GM19240 (cell line): ENCODE measurements at regions not wholly inside any gene's neighbourhood (a gene's known extent, or its start where the extent isn't known, plus 50 kb on each side); places are given as distances from the start of the nearest gene placed in this dataset.
A peak's percentile ranks its signal among the peaks of the same experiment; 100 is the strongest.
"Not testable (repeated sequence)": the region's sequence is repeated elsewhere in the genome, so short reads cannot be mapped to it uniquely, and the experiment has no call there.

Experiments
- DNase-seq: peaks from one replicate; pipeline ENCODE4 v3.0.0; 2011; ENCODE audit warnings: low spot score; ENCODE audit not compliant: insufficient read length

DNA sequence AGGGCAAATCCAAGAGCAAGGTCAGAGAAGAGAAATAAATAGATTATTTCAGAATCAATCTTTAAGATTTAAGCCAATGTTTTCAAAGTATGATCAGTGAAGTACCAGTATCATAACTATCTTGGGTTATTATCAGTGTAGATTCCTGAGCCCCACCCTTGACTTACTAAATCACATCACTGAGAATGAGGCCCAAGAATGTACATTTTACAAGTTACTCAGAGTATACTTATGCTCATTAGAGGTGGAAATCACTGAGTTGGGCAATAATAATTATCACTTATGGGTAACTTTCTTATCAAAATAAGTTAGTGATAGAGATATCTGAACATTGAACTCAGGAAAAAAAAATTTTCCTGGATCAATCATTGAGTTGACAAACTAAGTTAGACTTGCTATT, 121.6 kb upstream of the NOCT start:
- no peak for DNase-seq

DNA sequence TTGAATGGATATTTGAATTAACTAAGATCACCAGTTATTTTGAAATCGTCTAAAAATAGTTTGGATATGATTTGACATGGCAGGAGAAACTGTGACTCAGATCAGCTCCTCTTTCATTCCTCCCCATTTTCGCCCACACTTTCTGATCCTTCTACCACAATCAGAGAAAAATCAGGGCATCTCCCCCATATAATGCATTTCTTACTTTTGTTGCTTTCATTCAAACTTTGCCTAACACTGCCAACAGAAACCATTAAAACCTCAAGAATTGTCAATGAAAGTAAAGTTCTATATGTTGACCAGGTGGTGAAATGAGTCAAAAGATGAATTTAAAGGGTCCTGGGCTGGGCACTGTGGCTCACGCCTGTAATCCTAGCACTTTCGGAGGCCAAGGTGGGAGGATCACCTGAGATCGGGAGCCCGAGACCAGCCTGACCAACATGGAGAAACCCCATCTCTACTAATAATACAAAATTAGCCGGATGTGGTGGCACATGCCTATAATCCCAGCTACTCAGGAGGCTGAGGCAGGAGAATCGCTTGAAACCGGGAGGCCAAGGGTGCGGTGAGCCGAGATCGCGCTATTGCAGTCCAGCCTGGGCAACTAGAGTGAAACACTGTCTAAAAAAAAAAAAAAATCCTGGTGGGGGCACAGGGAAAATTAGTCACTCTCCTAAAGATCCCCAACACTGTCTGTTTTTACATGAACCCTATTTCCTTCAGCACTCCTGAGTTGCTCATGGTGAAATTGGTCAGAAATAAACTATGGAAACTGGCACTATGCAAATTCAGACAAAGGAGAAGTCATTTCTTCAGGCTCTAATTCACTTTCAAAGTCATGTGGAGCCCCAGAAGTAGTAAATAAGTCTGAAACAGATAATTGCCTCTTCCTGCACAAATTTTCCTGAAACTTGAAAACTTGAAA, 122.8 kb upstream of the NOCT start:
- DNase-seq = no peak

DNA sequence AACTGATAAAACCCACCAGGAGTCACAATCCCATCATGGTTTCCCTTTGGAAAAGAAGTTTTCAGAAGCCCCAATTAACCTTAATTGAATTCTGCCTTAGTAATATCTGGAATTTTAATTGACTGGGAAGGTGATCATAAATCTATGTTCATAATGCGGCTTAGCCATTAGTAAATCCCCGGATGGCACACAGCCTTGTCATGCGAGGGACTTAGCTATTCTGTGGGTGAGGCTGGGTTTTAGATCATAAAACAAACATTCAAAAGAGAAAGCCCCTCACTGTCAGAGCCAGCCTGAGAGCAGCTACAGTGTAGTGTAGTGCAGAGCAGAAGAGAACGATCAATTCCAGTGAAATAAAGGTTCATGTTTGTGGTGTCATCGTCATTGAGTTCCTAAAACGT, 124.0 kb upstream of the NOCT start:
- no peak for DNase-seq

DNA sequence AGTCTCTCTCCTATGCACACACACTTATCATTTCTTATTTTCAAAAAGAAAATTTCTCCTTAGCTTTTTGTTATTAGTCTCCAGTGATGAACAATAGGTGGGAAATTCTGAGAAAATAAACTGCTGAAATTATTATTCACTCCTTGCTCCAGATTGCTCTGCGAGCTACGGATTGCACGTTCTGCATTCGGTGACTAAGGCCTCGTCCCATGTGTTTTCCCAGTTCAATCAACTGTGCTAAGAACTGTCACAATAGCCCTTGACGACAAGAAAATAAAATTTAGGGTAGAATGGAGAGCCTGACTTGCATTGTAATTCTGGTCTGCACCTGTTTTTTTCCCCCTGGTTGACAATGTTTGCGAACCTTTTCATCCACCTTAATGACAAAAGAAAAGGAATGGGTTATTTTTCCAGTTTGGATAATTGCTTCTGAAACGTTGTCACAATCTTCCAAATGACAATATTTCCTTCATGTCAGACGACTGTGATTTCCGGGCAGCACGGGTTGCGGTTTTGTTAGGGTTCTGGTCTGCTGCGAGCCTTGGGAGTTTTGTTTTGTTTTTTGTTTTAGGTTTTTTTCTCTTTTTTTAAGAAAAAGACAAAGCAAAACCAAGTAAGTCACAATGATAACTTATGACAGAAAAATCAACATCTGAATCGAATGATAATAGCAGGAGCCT, 124.5 kb upstream of the NOCT start:
- DNase-seq = no peak

DNA sequence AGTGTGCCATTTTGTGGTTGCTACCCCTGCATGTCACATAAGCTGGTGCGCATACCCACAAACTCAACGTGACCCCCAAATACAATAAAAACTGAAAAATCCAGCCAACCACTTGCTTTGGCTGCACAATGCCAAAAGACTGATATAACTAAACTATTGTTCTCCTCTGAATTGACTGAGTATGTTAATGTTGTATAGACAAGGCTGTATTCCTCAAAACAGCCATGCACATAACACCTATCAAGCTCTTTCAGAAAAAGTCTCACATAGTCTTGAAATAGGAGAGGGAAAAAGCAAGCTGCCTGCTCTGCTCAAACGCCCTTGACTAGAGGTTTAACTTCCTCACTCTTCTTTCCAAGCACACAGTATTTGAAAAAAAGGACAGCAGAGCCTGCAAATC, 126.4 kb upstream of the NOCT start:
- no peak for DNase-seq

DNA sequence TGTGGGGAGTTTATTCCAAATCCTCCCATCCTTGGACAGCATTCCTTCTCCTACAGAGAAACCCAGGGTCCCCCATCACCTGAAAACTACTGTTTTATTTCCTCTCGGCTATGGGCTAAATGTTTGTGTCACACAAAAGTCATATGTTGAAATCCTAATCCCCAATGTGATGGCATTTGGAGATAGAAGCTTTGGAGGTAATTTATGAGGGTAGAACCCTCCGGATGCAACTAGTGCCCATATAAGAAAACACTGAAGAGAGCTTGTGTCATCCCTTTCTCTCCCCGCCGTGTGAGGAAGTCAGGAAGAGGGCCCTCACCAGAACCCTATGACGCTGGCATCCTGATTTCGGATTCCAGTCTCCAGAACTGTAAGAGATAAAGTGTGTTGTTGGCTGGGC, 127.8 kb upstream of the NOCT start:
- DNase-seq = no peak

DNA sequence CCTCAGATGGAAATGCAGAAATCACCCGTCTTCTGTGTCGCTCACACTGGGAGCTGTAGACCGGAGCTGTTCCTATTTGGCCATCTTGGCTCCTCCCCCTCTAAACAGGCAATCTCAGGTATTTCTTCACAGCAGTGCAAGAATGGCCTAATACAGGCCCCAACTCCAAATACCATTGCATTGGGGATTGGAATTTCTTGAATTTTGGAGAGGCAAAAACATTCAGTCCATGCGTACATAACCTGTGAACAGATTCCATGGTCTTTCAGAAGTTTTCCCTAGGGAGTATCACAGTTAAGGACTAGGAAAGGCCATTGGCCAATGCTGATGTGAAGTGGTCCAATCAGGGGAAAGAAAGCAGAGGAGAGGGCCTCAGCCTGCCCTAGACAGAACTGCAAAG, 128.2 kb upstream of the NOCT start:
- no peak for DNase-seq

DNA sequence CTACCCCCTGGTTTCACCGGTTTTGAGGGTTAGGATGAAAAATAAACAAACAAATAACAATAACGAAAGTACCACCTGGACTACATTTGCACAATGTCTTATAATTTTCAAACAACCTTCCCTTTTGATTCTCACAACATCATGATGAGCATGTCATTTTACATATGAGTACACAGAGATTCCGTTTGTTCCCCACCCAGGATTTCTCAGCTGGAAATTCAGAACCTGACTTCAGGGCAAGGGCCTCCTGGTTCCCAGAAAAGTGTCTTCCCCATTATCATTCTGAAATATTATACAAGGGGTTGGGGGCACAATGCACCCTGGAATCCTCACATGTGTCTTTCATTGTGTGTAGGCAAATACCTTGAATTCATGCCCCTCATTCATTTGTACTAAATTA, 135.8 kb upstream of the NOCT start:
- DNase-seq = no peak

DNA sequence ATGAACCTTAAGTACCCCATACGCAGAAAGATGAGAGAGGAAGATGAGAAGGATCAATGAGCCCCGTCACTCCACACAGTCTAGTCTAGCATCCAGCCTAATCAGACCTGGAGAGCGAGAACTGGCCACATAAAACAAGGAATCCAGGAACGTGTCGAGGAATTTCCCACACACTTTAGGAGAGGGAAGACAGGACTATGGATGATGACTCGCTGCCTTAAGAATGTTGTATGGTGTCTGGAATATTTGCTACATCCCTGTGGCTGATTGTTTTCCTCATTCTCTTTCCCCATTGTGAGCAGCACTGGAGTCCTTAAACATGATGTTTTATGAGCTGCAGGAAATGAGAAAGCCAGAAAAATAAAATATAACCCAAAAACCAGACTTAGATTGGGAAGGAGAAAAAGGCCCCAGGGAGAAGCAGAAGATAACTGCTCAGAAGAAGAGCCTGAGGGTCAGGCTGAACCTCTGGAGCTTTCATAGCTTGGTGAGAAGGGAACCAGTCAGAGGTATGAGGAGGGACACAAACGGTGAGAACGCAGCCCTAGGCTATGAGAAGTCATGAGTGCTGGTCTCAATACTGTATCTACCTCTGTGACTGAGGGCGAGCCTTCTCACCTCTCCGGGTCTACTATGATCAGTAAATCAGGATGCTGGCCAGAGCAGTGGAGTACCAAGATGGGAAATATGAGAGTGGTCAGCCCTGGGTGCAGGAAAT, 139.5 kb upstream of the NOCT start:
- DNase-seq = no peak

DNA sequence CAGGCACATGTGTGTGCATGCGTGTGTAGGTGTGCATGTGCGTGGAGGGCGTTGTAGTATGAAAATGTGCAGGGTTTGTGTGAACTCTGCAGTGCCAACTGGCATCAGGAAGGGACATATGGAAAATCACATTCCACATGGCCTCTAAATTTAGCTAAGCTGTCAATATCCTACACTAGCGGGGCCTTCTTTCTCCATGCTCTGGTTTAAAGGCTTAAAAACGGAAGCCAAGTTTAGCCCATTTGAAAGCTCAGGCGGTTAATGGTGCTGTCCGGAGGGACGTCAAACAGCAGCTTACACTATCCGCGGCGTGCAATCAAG, 144.1 kb upstream of the NOCT start:
- DNase-seq = no peak

DNA sequence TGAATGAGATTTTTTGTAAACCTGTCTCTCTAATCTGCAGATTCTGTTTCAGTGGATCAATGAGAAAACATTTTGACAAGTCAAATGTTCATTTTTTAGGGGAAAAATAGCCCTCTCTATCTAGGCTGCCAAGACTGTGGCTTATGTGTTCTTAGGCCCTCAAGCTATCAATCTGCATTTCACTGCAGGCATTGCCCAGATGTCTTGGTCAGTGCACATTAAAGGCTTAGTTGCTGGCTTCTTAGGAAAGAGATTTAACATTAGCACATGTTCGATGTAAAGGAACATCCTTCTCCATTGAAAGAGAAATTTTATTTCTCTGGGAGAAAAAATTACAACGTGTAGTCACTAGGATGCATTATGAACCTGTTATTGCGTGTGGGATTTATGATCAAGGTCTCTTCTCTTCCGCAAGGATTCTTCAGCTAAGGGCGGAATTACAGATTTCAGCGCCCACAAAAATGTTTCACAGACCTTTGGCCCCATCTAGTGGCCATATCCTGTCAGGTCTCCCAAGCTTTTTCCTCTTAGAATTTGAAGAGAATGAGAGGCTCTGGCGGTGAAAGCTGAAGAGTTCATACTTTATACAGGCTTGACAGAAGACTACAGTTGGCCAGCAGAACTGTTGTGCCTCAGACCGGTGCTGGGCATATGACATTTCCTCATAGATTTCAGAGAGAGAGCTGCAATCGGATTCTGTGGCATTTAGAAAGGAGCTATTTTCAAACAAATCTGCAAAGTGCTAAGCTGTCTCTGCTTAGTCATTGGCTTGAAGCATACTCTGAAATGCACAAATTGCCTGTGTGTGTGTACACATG, 144.6 kb upstream of the NOCT start:
- DNase-seq = peak; percentile 41

DNA sequence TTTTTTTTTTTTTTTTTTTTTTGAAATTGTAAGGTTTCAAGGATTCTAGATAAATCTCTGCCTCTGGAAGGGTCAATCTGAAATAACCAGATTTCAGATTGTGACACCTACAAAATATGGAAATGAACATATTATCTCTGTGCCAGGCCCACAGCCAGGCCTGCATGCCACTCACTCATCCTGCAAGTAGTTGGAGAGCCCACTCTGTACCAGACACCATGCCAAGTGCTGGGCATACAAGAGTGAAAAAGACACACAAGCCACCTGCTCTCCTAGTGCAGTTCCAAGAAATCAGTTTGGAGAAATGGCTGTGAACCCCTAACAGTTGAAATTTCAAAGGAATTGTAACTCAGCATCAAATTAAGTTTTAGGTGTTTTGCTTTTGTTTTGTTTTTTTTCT, 145.9 kb upstream of the NOCT start:
- DNase-seq = no peak

DNA sequence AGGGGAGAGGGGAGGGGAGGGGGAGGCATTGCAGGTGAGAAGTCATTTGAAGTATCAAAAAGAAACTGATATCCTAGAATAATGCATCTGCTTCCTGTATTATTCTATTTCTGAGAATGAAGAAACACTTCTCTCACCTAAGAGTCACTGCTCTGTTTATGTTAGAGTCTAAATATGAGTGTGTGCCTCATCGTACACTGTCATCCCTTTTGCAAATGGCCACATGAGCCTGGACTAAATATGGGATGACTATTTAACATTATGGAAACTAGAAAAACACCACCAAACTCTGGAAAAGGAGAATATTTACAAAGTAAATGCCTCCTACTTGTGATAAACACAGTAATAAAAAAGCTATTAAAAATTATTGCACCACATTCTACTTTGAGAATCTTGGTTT, 146.4 kb upstream of the NOCT start:
- DNase-seq = no peak

DNA sequence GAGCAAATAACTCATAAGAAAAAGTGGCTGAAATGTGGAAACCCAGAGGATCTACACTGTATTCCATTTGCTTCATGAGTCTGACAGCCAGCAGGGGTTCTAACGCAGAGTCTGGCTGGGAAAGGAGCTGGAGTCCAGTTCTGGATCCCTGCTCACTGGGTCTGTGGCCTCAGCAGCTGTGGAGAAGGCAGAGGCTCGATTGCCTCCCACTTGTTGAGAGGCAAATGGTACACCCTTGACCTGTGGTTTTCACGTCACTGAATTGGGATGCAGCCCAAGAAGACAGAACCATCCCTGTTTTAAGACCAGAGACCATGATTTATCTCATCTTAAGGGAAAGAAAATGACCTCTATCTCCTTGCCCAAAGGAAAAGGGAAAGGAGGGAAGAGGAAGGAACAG, 147.0 kb upstream of the NOCT start:
- no peak for DNase-seq

DNA sequence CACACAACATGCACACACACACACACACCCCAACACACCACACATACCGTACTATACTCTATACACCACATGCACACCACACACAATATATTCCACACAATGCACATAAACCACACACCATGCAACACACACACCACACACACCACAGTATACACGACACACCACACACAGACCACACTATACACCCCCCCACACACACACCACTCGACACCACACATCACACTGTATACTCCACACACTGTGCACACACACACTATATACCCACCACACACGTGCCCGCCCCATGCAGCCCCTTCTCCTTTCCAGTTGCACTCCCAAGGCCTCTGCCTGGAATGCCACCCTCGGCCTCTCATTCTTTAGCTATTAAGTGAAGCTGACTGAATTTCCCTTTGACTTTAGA, 148.2 kb upstream of the NOCT start:
- no peak for DNase-seq

DNA sequence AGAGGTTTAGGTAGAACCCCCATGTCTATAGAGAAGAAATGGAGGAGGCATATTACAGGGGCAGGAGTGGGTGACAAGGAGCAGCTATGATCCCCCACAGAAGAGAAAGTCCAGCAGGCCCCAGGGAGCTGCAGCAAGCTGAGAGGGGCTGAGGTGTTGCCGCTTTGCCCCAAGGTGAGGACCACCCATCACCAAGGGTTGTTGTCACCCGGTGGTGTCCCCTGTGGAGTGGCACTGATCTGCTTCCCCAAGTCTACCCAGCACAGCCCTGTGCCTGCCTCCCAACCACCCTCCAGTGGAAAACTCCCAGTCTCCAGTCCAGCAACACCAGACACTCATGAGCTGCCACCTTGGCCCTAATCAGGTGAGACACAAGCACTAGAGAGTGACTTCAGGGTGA, 149.3 kb upstream of the NOCT start:
- DNase-seq = no peak

DNA sequence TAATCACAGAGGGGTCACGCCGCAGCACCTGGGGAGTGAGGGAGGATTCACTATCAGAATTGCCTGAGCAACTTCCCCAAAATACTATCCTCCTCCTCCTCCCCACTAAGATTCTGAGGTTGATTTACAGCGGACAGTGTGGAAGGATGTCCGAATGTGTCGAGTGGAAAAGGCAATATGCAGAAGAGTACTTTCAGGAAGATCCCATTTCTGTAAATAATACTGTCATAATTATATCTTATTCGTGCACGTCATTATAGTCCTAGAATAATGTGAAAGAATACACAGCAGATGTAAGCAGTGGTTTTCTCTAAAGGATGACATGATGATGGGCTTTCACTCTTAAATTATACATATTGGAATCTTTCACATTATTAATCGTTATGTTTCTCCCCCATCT, 149.8 kb upstream of the NOCT start:
- DNase-seq = no peak

DNA sequence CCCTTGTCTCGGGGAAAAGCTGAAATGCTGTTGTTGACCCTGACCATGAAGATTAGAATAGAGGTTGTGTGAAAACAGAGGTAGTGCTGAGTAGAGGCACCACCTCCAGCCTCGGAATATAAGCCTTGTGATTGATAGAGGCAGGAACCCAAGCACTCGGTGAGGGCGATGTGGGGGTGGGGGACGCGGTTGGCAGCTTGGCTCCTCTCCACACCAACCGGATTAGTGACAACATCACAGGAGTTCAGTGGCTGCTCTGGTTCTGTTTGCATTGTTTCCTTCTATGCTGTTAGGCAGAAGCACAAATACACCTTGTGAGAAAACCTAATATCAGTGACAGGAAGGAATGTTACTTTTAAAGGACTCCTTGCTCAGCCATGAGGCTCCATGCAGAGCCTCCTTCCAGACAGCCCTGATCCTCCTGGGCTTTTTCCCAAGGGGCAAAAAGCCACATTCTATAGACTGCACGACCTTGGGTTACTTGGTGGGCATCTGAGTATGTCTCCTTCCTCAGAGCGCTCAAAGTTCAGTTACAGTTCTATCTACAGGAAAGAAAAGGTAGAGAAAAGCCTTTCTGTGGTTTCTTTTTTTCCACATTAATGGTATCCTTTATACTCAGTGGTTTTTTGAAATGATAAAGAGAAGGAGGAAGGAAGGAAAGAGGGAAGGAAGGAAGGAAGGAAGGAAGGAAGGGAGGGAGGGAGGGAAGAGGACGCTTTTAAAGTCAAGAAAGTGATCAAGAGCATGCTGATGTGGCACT, 150.4 kb upstream of the NOCT start:
- no peak for DNase-seq

DNA sequence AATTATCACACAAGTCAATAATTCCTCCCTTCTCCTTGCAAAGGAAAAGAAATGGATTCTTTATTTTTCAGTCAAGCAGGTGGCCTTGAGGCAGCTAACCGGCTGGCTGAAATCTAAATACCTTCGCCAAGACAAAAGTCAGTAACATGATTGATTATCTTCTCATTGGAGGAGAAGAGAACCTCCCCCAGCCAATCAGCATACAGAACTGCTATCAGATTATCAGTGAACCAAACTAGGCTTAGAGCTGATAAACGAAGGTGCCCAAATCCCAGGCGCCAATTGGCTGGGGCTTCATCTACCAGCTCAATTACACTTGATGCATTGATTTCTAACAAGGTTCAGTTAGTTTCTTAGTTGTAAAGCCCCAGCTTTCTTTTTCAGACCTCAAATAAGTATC, 152.4 kb upstream of the NOCT start:
- no peak for DNase-seq

DNA sequence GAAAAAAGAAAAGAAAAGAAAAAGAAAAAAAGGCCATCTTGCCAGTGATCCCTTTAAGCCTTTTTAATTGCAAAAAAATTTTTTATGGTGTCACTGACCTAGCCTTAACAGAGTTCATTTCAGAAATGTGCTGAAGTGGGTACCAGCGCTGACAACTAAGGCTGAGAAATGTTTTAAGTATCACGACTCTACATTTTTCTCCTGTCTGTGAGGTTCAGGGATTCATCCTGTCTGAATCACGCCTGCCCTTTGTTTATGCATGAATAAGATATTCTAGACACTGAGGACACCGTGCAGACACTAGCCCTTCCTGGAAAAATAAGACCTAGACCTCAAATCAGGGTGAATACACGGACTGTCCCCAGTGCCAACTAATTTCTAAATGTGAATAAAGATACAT, 154.4 kb upstream of the NOCT start:
- no peak for DNase-seq

DNA sequence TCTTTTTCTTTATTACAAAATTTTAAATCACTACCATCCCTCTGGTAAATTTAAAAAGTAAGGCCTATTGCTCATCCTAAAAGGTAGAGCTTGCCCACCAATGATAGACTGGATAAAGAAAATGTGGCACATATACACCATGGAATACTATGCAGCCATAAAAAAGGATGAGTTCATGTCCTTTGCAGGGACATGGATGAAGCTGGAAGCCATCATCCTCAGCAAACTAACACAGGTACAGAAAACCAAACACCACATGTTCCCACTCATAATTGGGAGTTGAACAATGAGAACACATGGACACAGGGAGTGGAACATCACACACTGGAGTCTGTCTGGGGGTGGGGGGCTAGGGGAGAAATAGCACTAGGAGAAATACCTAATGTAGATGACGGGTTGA, 155.2 kb upstream of the NOCT start:
- not testable (repeated sequence) for DNase-seq
